GM12874 (cell line): ENCODE measurements at regions not wholly inside any gene's neighbourhood (a gene's known extent, or its start where the extent isn't known, plus 50 kb on each side); places are given as distances from the start of the nearest gene placed in this dataset.

Experiments used
- CTCF ChIP-seq: IDR thresholded peaks from 2 replicates; pipeline ENCODE4 v1.5.1; 2011; ENCODE audit warnings: low read depth, mild to moderate bottlenecking, control low read depth, low read length, moderate library complexity; ENCODE audit not compliant: insufficient read depth

- no peak for TF ChIP-seq CTCF
Observed at GRCh38 chr3:25074149-25074548, 353.9 kb upstream of the RARB start.

- no peak for TF ChIP-seq CTCF
Observed at GRCh38 chr3:25080461-25080860, 347.6 kb upstream of the RARB start.

- TF ChIP-seq CTCF: no peak
Observed at GRCh38 chr3:25084016-25084415, 344.0 kb upstream of the RARB start.

GRCh38 chr3:25086721-25087120, 341.3 kb upstream of the RARB start:
- no peak for TF ChIP-seq CTCF

GRCh38 chr3:25088284-25088683, 339.8 kb upstream of the RARB start:
- TF ChIP-seq CTCF: no peak

GRCh38 chr3:25090698-25091453, 337.2 kb upstream of the RARB start:
- no peak for TF ChIP-seq CTCF

GRCh38 chr3:25091934-25092333, 336.1 kb upstream of the RARB start:
- no peak for TF ChIP-seq CTCF
